Muscle layer of duodenum (tissue), 2 donors: ENCODE measurements at regions not wholly inside any gene's neighbourhood (a gene's known extent, or its start where the extent isn't known, plus 50 kb on each side); places are given as distances from the start of the nearest gene placed in this dataset.

ENCODE experiments used
- H3K27ac ChIP-seq: one replicate; pipeline ENCODE4 v1.7.0; 2013; ENCODE audit warnings: mild to moderate bottlenecking, low read length
- H3K27me3 ChIP-seq: one replicate; pipeline ENCODE4 v1.7.0; 2013; ENCODE audit warnings: low read depth, mild to moderate bottlenecking, control low read depth, low read length
- H3K36me3 ChIP-seq, 2 donors: one replicate each; pipeline ENCODE4 v1.7.0; 2013; ENCODE audit warnings: low read length in 2 of 2, control low read depth in 1 of 2, mild to moderate bottlenecking in 1 of 2; ENCODE audit not compliant: insufficient read depth in 2 of 2, control insufficient read depth in 1 of 2
- H3K4me1 ChIP-seq, 2 donors: one replicate each; pipeline ENCODE4 v1.7.0; 2013; ENCODE audit warnings: low read length in 2 of 2, mild to moderate bottlenecking in 2 of 2, control low read depth in 1 of 2, moderate library complexity in 1 of 2; ENCODE audit not compliant: insufficient read depth in 2 of 2, control insufficient read depth in 1 of 2
- H3K4me3 ChIP-seq, 2 donors: one replicate each; pipeline ENCODE4 v1.7.0; 2013; ENCODE audit warnings: low read length in 2 of 2, low read depth in 1 of 2, mild to moderate bottlenecking in 1 of 2
- H3K9me3 ChIP-seq, 2 donors: one replicate each; pipeline ENCODE4 v1.7.0; 2013; ENCODE audit warnings: low read length in 2 of 2, control low read depth in 1 of 2, mild to moderate bottlenecking in 1 of 2; ENCODE audit not compliant: control insufficient read depth in 1 of 2
- donor health status: healthy.

- Histone ChIP-seq H3K9me3 (peaks cover 0 to 6% of the 10 kb centered on the region in 2 donors), H3K27ac (no peak overlapping the region), H3K4me1 (peaks cover 0 to 7% of the 10 kb centered on the region in 2 donors), H3K36me3 (no peaks in the 10 kb centered on the region), H3K4me3 (no peak overlapping the region), H3K27me3 (no peaks in the 10 kb centered on the region)
Measured at GRCh38 chr11:70758206-70758605, 359.9 kb downstream of the CTTN start.

GRCh38 chr11:70759846-70760245 lies 361.5 kb downstream of the CTTN start:
- Histone ChIP-seq H3K27me3 (no peaks in the 10 kb centered on the region), H3K4me3 (no peak overlapping the region), H3K4me1 (peaks cover 0 to 7% of the 10 kb centered on the region in 2 donors), H3K9me3 (peaks cover 0 to 6% of the 10 kb centered on the region in 2 donors), H3K36me3 (no peaks in the 10 kb centered on the region), H3K27ac (no peak overlapping the region)

GRCh38 chr11:70760416-70761020 lies 362.2 kb downstream of the CTTN start:
- no peak overlapping the region for H3K4me3 ChIP-seq
- no peaks in the 10 kb centered on the region for H3K36me3 ChIP-seq
- H3K27ac ChIP-seq: no peak overlapping the region
- no peaks in the 10 kb centered on the region for H3K27me3 ChIP-seq
- peaks cover 0 to 4% of the 10 kb centered on the region in 2 donors for H3K4me1 ChIP-seq
- H3K9me3 ChIP-seq: peaks cover 0 to 6% of the 10 kb centered on the region in 2 donors

- no peak overlapping the region for H3K4me3 ChIP-seq
- no peaks in the 10 kb centered on the region for H3K4me1 ChIP-seq
- H3K27ac ChIP-seq: no peak overlapping the region
- H3K9me3 ChIP-seq: peaks cover 0 to 6% of the 10 kb centered on the region in 2 donors
- no peaks in the 10 kb centered on the region for H3K27me3 ChIP-seq
- no peaks in the 10 kb centered on the region for H3K36me3 ChIP-seq
Measured at GRCh38 chr11:70761094-70761907, 363.0 kb downstream of the CTTN start.

- no peak overlapping the region for H3K27ac ChIP-seq
- peaks cover 0 to 6% of the 10 kb centered on the region in 2 donors for H3K9me3 ChIP-seq
- no peak overlapping the region for H3K4me3 ChIP-seq
- no peaks in the 10 kb centered on the region for H3K27me3 ChIP-seq
- H3K4me1 ChIP-seq: no peaks in the 10 kb centered on the region
- H3K36me3 ChIP-seq: no peaks in the 10 kb centered on the region
Measured at GRCh38 chr11:70761908-70762337, 363.6 kb downstream of the CTTN start.

GRCh38 chr11:70762810-70763209 lies 364.5 kb downstream of the CTTN start:
- Histone ChIP-seq H3K36me3 (no peaks in the 10 kb centered on the region), H3K27ac (no peak overlapping the region), H3K9me3 (peaks cover 0 to 6% of the 10 kb centered on the region in 2 donors), H3K4me1 (no peaks in the 10 kb centered on the region), H3K27me3 (no peaks in the 10 kb centered on the region), H3K4me3 (no peak overlapping the region)

- no peaks in the 10 kb centered on the region for H3K27me3 ChIP-seq
- peaks cover 0 to 6% of the 10 kb centered on the region in 2 donors for H3K9me3 ChIP-seq
- H3K4me3 ChIP-seq: no peak overlapping the region
- no peaks in the 10 kb centered on the region for H3K36me3 ChIP-seq
- no peak overlapping the region for H3K27ac ChIP-seq
- H3K4me1 ChIP-seq: no peaks in the 10 kb centered on the region
Measured at GRCh38 chr11:70763606-70764005, 365.3 kb downstream of the CTTN start.

- Histone ChIP-seq H3K4me1 (no peaks in the 10 kb centered on the region), H3K27ac (no peak overlapping the region), H3K27me3 (no peaks in the 10 kb centered on the region), H3K36me3 (no peaks in the 10 kb centered on the region), H3K9me3 (peaks cover 0 to 6% of the 10 kb centered on the region in 2 donors), H3K4me3 (no peak overlapping the region)
Measured at GRCh38 chr11:70764356-70764905, 366.1 kb downstream of the CTTN start.

- Histone ChIP-seq H3K36me3 (no peaks in the 10 kb centered on the region), H3K4me3 (no peak overlapping the region), H3K4me1 (no peaks in the 10 kb centered on the region), H3K27me3 (no peaks in the 10 kb centered on the region), H3K27ac (no peak overlapping the region), H3K9me3 (no peaks in the 10 kb centered on the region)
Measured at GRCh38 chr11:70766901-70767300, 368.6 kb downstream of the CTTN start.

GRCh38 chr11:70768346-70769095 lies 370.2 kb downstream of the CTTN start:
- Histone ChIP-seq H3K4me1 (no peaks in the 10 kb centered on the region), H3K27ac (no peak overlapping the region), H3K9me3 (no peaks in the 10 kb centered on the region)

GRCh38 chr11:70769106-70769505 lies 370.8 kb downstream of the CTTN start:
- Histone ChIP-seq H3K9me3 (no peaks in the 10 kb centered on the region), H3K27ac (no peak overlapping the region), H3K36me3 (no peaks in the 10 kb centered on the region), H3K4me3 (no peak overlapping the region), H3K27me3 (no peaks in the 10 kb centered on the region), H3K4me1 (no peaks in the 10 kb centered on the region)

More at GRCh38 chr11:70768346-70769095, 370.2 kb downstream of the CTTN start:
- Histone ChIP-seq H3K36me3 (no peaks in the 10 kb centered on the region), H3K27me3 (no peaks in the 10 kb centered on the region), H3K4me3 (no peak overlapping the region)
